Stomach (tissue), 4 donors: ENCODE measurements at regions not wholly inside any gene's neighbourhood (a gene's known extent, or its start where the extent isn't known, plus 50 kb on each side); places are given as distances from the start of the nearest gene placed in this dataset.

Source experiments
- CTCF ChIP-seq, 7 experiments: fragments of 450-650 bp in 4 of 7; fragments of 200-600 bp in 3 of 7; sonication (generic) in 3 of 7; IDR thresholded peaks; one replicate each; pipeline ENCODE4 v1.5.1; 2016 to 2019; ENCODE audit warnings: antibody characterized with exemption in 7 of 7, control low read depth in 2 of 7, mild to moderate bottlenecking in 1 of 7
- POLR2A ChIP-seq, 4 donors: fragments of 450-650 bp; IDR thresholded peaks; one replicate each; pipeline ENCODE4 v1.6.1; 2016; ENCODE audit warnings: antibody characterized with exemption in 4 of 4, control low read depth in 2 of 4, mild to moderate bottlenecking in 1 of 4, moderate library complexity in 1 of 4

- TF ChIP-seq CTCF (IDR thresholded peaks at IDR 0.05) (no peak), POLR2A (IDR thresholded peaks at IDR 0.05) (no peak)
Observed at GRCh38 chr11:127888386-127888785, 699.0 kb downstream of the ETS1 start.
